ENCODE measurements at regions not wholly inside any gene's neighbourhood (a gene's known extent, or its start where the extent isn't known, plus 50 kb on each side); places are given as distances from the start of the nearest gene placed in this dataset.

- DNase-seq: no peak
- no peak overlapping the region for H3K4me3 Mint-ChIP-seq
- no peaks in the 10 kb centered on the region for H3K4me1 Mint-ChIP-seq
- no peaks in the 10 kb centered on the region for H3K9me3 Mint-ChIP-seq
- no peak overlapping the region for H3K27ac Mint-ChIP-seq
- H3K27me3 Mint-ChIP-seq: peaks cover 18% of the 10 kb centered on the region
- no peaks in the 10 kb centered on the region for H3K36me3 Mint-ChIP-seq
- CTCF ChIA-PET: interaction anchor here (2.6 kb wide), 1 partner anchor 10 kb away, joined by 13 read pairs; no protein-coding TSS in a partner anchor
These were observed 58.6 kb downstream of the TMEM17 start for GRCh38 chr2:62447411-62447810.

- H3K4me3 Mint-ChIP-seq: no peak overlapping the region
- CTCF ChIA-PET: interaction anchor here (2.6 kb wide), 1 partner anchor 11 kb away, joined by 13 read pairs; no protein-coding TSS in a partner anchor
- no peaks in the 10 kb centered on the region for H3K36me3 Mint-ChIP-seq
- DNase-seq: no peak
- H3K9me3 Mint-ChIP-seq: no peaks in the 10 kb centered on the region
- H3K27ac Mint-ChIP-seq: no peak overlapping the region
- H3K27me3 Mint-ChIP-seq: peaks cover 25% of the 10 kb centered on the region
- H3K4me1 Mint-ChIP-seq: no peaks in the 10 kb centered on the region
These were observed 59.5 kb downstream of the TMEM17 start for GRCh38 chr2:62446491-62446890.

GRCh38 chr2:62443886-62444285 is 62.1 kb downstream of the TMEM17 start:
- H3K27me3 Mint-ChIP-seq: peaks cover 25% of the 10 kb centered on the region
- H3K4me1 Mint-ChIP-seq: no peaks in the 10 kb centered on the region
- H3K4me3 Mint-ChIP-seq: no peak overlapping the region
- no peak overlapping the region for H3K27ac Mint-ChIP-seq
- H3K36me3 Mint-ChIP-seq: no peaks in the 10 kb centered on the region
- DNase-seq: no peak
- no peaks in the 10 kb centered on the region for H3K9me3 Mint-ChIP-seq
- CTCF ChIA-PET: interaction anchor here (2.1 kb wide), 1 partner anchor 13 kb away, joined by 7 read pairs; no protein-coding TSS in a partner anchor

- Mint-ChIP-seq H3K27me3 (peaks cover 25% of the 10 kb centered on the region), H3K36me3 (no peaks in the 10 kb centered on the region), H3K9me3 (no peaks in the 10 kb centered on the region), H3K4me1 (no peaks in the 10 kb centered on the region), H3K27ac (no peak overlapping the region), H3K4me3 (no peak overlapping the region)
- no peak for DNase-seq
- CTCF ChIA-PET: interaction anchor here (2.1 kb wide), 1 partner anchor 14 kb away, joined by 7 read pairs; no protein-coding TSS in a partner anchor
These were observed 62.5 kb downstream of the TMEM17 start for GRCh38 chr2:62443471-62443870.

- no peak overlapping the region for H3K27ac Mint-ChIP-seq
- H3K9me3 Mint-ChIP-seq: no peaks in the 10 kb centered on the region
- no peaks in the 10 kb centered on the region for H3K4me1 Mint-ChIP-seq
- H3K36me3 Mint-ChIP-seq: no peaks in the 10 kb centered on the region
- H3K4me3 Mint-ChIP-seq: no peak overlapping the region
- DNase-seq: no peak
- H3K27me3 Mint-ChIP-seq: peaks cover 22% of the 10 kb centered on the region
- CTCF ChIA-PET: no interaction called here
These were observed 64.2 kb downstream of the TMEM17 start for GRCh38 chr2:62441824-62442223.

- H3K36me3 Mint-ChIP-seq: no peaks in the 10 kb centered on the region
- no peak overlapping the region for H3K27ac Mint-ChIP-seq
- no peak overlapping the region for H3K4me3 Mint-ChIP-seq
- no peaks in the 10 kb centered on the region for H3K9me3 Mint-ChIP-seq
- H3K27me3 Mint-ChIP-seq: peaks cover 22% of the 10 kb centered on the region
- CTCF ChIA-PET: no interaction called here
- DNase-seq: no peak
- H3K4me1 Mint-ChIP-seq: no peaks in the 10 kb centered on the region
These were observed 64.6 kb downstream of the TMEM17 start for GRCh38 chr2:62441421-62441820.

- no peak for DNase-seq
- Mint-ChIP-seq H3K36me3 (no peaks in the 10 kb centered on the region), H3K27ac (no peak overlapping the region), H3K4me3 (no peak overlapping the region), H3K4me1 (no peaks in the 10 kb centered on the region), H3K27me3 (peaks cover 22% of the 10 kb centered on the region), H3K9me3 (no peaks in the 10 kb centered on the region)
- CTCF ChIA-PET: no interaction called here
These were observed 65.6 kb downstream of the TMEM17 start for GRCh38 chr2:62440281-62440946.

GRCh38 chr2:62439425-62439824 is 66.6 kb downstream of the TMEM17 start:
- no peaks in the 10 kb centered on the region for H3K4me1 Mint-ChIP-seq
- no peaks in the 10 kb centered on the region for H3K9me3 Mint-ChIP-seq
- H3K36me3 Mint-ChIP-seq: no peaks in the 10 kb centered on the region
- no peak overlapping the region for H3K27ac Mint-ChIP-seq
- CTCF ChIA-PET: no interaction called here
- no peak overlapping the region for H3K4me3 Mint-ChIP-seq
- H3K27me3 Mint-ChIP-seq: peaks cover 18% of the 10 kb centered on the region
- no peak for DNase-seq

- Mint-ChIP-seq H3K27ac (no peak overlapping the region), H3K36me3 (no peaks in the 10 kb centered on the region), H3K4me3 (no peak overlapping the region), H3K4me1 (no peaks in the 10 kb centered on the region), H3K27me3 (peaks cover 11% of the 10 kb centered on the region), H3K9me3 (no peaks in the 10 kb centered on the region)
- no peak for DNase-seq
- CTCF ChIA-PET: no interaction called here
These were observed 68.2 kb downstream of the TMEM17 start for GRCh38 chr2:62437785-62438184.

GRCh38 chr2:62435720-62436119 is 70.3 kb downstream of the TMEM17 start:
- no peaks in the 10 kb centered on the region for H3K36me3 Mint-ChIP-seq
- peaks cover 4% of the 10 kb centered on the region for H3K27me3 Mint-ChIP-seq
- CTCF ChIA-PET: no interaction called here
- no peak overlapping the region for H3K27ac Mint-ChIP-seq
- H3K9me3 Mint-ChIP-seq: no peaks in the 10 kb centered on the region
- H3K4me1 Mint-ChIP-seq: no peaks in the 10 kb centered on the region
- no peak overlapping the region for H3K4me3 Mint-ChIP-seq
- DNase-seq: no peak

GRCh38 chr2:62432407-62432806 is 73.6 kb downstream of the TMEM17 start:
- no peaks in the 10 kb centered on the region for H3K36me3 Mint-ChIP-seq

GRCh38 chr2:62431512-62431911 is 74.5 kb downstream of the TMEM17 start:
- CTCF ChIA-PET: no interaction called here
- H3K4me1 Mint-ChIP-seq: no peaks in the 10 kb centered on the region
- H3K4me3 Mint-ChIP-seq: no peak overlapping the region
- no peak for DNase-seq
- peaks cover 4% of the 10 kb centered on the region for H3K27me3 Mint-ChIP-seq
- no peak overlapping the region for H3K27ac Mint-ChIP-seq
- H3K9me3 Mint-ChIP-seq: no peaks in the 10 kb centered on the region
- no peaks in the 10 kb centered on the region for H3K36me3 Mint-ChIP-seq

More at GRCh38 chr2:62432407-62432806, 73.6 kb downstream of the TMEM17 start:
- Mint-ChIP-seq H3K9me3 (no peaks in the 10 kb centered on the region), H3K4me3 (no peak overlapping the region), H3K27me3 (peaks cover 4% of the 10 kb centered on the region), H3K4me1 (no peaks in the 10 kb centered on the region), H3K27ac (no peak overlapping the region)
- no peak for DNase-seq
- CTCF ChIA-PET: no interaction called here

- H3K4me1 Mint-ChIP-seq: no peaks in the 10 kb centered on the region
- H3K27ac Mint-ChIP-seq: no peak overlapping the region
- no peak for DNase-seq
- H3K9me3 Mint-ChIP-seq: no peaks in the 10 kb centered on the region
- CTCF ChIA-PET: no interaction called here
- H3K27me3 Mint-ChIP-seq: peaks cover 4% of the 10 kb centered on the region
- no peaks in the 10 kb centered on the region for H3K36me3 Mint-ChIP-seq
- no peak overlapping the region for H3K4me3 Mint-ChIP-seq
These were observed 75.8 kb downstream of the TMEM17 start for GRCh38 chr2:62430146-62430545.

- Mint-ChIP-seq H3K4me3 (no peak overlapping the region), H3K36me3 (no peaks in the 10 kb centered on the region), H3K27ac (no peak overlapping the region), H3K27me3 (peaks cover 7% of the 10 kb centered on the region), H3K9me3 (no peaks in the 10 kb centered on the region), H3K4me1 (no peaks in the 10 kb centered on the region)
- DNase-seq: no peak
- CTCF ChIA-PET: interaction anchor here (0.6 kb wide), 1 partner anchor 875 kb away, joined by 3 read pairs; no protein-coding TSS in a partner anchor
These were observed 78.8 kb downstream of the TMEM17 start for GRCh38 chr2:62427146-62427545.

GRCh38 chr2:62426154-62426912 is 79.7 kb downstream of the TMEM17 start:
- no peaks in the 10 kb centered on the region for H3K4me1 Mint-ChIP-seq
- H3K9me3 Mint-ChIP-seq: no peaks in the 10 kb centered on the region
- no peak overlapping the region for H3K4me3 Mint-ChIP-seq
- no peaks in the 10 kb centered on the region for H3K36me3 Mint-ChIP-seq
- H3K27ac Mint-ChIP-seq: no peak overlapping the region
- CTCF ChIA-PET: no interaction called here
- no peak for DNase-seq
- peaks cover 13% of the 10 kb centered on the region for H3K27me3 Mint-ChIP-seq

Measured in activated naive CD4-positive, alpha-beta T cell treated with anti-CD3 and anti-CD28 coated beads, Interleukin-2, amount 10 ng/mL, durations not matched to agents 7 days and 5 days (primary cell).